ENCODE measurements at regions not wholly inside any gene's neighbourhood (a gene's known extent, or its start where the extent isn't known, plus 50 kb on each side); places are given as distances from the start of the nearest gene placed in this dataset.

DNA sequence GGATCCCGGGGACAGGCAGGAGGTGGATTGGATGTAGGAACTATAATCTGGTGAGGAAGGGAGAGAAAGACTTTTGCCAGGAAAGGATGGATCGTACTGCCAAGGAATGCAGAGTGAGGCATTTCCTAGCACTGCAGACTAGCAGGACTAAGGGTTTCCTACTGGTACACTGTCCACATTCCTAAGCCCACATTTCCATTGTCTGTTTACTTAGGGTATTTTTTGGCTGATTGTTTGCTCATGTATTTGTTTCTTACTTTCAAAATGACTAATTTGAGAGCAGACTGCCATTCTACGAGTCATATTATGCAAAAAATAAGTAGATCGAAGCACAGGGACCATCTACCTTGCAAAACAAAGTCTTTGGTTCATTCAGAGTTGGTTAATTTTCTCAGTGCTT is 1029.5 kb upstream of the NR2F2 start:
- no peaks in the 10 kb centered on the region for H3K36me3 ChIP-seq (ENCODE audit: control insufficient read depth, insufficient read depth, low read length)
- H3K9ac ChIP-seq (ENCODE audit: low read length) = no peak overlapping the region
- no peaks in the 10 kb centered on the region for H3K27me3 ChIP-seq (ENCODE audit: control insufficient read depth, insufficient read depth, low read length)
- peaks cover 5% of the 10 kb centered on the region for H3K4me1 ChIP-seq (ENCODE audit: control insufficient read depth, insufficient read depth, low read length)
- H3K4me3 ChIP-seq (ENCODE audit: low read length) = no peak overlapping the region
- no peaks in the 10 kb centered on the region for H3K9me3 ChIP-seq (ENCODE audit: control insufficient read depth, low read length)

DNA sequence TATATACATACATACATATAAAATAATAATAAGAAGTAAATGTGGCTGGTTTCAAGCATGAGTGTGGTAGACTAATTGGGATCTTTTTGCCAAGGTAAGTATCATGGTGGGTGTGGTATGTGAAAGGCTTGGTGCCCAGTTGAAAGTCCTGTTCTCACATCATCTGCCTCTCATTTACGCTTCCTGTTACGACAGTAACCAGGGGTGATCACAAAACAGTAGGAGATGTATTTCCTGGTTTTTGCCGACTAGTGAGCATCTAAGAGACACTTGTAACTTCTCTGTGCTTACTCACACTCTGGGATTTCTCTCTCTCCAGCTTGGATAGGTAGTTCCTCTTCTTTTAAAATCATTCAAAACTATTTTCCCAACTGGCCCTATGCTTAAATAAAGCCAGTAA is 1028.3 kb upstream of the NR2F2 start:
- Histone ChIP-seq H3K9ac (ENCODE audit: low read length) (no peak overlapping the region), H3K27me3 (ENCODE audit: control insufficient read depth, insufficient read depth, low read length) (no peaks in the 10 kb centered on the region), H3K36me3 (ENCODE audit: control insufficient read depth, insufficient read depth, low read length) (no peaks in the 10 kb centered on the region), H3K4me3 (ENCODE audit: low read length) (no peak overlapping the region), H3K9me3 (ENCODE audit: control insufficient read depth, low read length) (no peaks in the 10 kb centered on the region), H3K4me1 (ENCODE audit: control insufficient read depth, insufficient read depth, low read length) (no peaks in the 10 kb centered on the region)

DNA sequence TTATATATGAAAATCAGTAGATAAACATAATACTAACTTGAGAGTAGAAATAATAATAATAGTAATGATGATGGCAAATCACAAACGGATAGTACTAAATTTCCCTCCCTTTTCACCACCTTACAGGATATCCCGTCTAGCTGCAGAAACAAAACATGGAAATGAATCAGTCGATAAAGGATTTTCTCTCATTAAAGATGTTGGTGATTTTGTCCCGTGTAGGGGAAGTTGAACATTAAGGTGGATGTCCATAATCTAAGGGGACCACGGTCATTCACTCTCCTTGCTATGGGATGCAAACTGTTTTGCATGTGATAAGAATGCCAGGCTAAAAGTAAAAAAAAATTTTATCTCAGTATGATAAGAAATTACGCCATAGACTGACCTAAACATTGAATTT is 1027.7 kb upstream of the NR2F2 start:
- Histone ChIP-seq H3K36me3 (ENCODE audit: control insufficient read depth, insufficient read depth, low read length) (no peaks in the 10 kb centered on the region), H3K4me1 (ENCODE audit: control insufficient read depth, insufficient read depth, low read length) (no peaks in the 10 kb centered on the region), H3K4me3 (ENCODE audit: low read length) (no peak overlapping the region), H3K9me3 (ENCODE audit: control insufficient read depth, low read length) (no peaks in the 10 kb centered on the region), H3K9ac (ENCODE audit: low read length) (no peak overlapping the region), H3K27me3 (ENCODE audit: control insufficient read depth, insufficient read depth, low read length) (no peaks in the 10 kb centered on the region)

DNA sequence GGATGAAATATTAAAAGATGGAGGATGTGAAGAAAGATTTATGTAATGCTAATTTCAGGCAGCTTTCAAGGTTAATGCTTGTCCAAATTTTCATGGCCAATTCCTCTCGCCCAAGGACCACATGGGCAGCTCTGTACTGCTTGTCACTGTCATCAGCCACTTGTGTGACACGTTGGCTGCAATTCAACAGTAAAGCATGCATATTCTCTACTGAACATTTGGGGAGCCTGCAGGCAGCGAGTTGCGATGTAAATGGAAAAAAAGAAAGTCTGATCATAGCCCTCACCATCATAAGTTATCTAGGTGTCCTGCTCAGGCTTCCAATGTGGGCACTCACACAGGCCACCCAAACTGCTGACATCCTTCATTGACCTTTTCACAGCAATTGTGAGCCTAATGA is 1026.8 kb upstream of the NR2F2 start:
- Histone ChIP-seq H3K9ac (ENCODE audit: low read length) (no peak overlapping the region), H3K9me3 (ENCODE audit: control insufficient read depth, low read length) (no peaks in the 10 kb centered on the region), H3K27me3 (ENCODE audit: control insufficient read depth, insufficient read depth, low read length) (no peaks in the 10 kb centered on the region), H3K4me3 (ENCODE audit: low read length) (no peak overlapping the region), H3K4me1 (ENCODE audit: control insufficient read depth, insufficient read depth, low read length) (no peaks in the 10 kb centered on the region), H3K36me3 (ENCODE audit: control insufficient read depth, insufficient read depth, low read length) (no peaks in the 10 kb centered on the region)

DNA sequence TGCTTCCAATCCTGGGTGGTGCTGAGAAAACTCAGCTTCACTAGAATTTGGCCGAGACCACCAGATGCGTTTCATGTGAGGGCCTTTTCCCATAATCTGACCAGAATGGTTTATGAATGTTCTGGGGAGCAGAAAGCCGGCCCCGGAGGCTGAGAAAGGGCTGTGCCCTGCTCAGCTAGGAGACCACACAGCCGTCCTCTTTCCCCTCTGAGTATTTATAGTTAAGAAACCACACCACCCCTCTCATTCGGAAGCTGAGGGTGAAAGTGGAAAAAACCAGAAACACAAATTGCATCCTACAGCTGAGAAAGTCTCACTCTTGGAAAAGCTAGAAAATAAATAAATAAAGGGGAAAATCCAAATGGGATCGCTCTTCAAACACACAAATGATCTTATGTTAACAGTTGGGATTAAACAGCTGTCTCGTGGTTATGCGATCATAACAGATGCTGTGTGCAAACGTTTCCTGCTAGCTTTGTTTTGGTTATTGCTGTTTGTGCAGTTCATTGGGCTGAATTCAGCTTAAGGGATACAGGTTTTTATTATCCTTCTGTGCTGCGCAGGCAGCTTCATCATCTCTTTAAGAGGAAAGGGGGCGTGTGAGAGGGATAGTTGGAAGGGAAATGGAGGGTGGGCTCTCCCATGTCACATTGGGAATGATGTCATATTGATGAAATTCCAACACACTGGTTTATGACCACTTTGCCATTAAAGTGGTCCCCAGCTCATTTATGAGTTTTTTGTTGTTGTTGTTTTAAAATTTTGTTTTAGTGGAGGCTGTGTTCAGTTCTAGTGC is 1026.2 kb upstream of the NR2F2 start:
- no peak overlapping the region for H3K9ac ChIP-seq (ENCODE audit: low read length)
- H3K9me3 ChIP-seq (ENCODE audit: control insufficient read depth, low read length) = no peaks in the 10 kb centered on the region
- no peaks in the 10 kb centered on the region for H3K36me3 ChIP-seq (ENCODE audit: control insufficient read depth, insufficient read depth, low read length)
- no peaks in the 10 kb centered on the region for H3K4me1 ChIP-seq (ENCODE audit: control insufficient read depth, insufficient read depth, low read length)
- no peaks in the 10 kb centered on the region for H3K27me3 ChIP-seq (ENCODE audit: control insufficient read depth, insufficient read depth, low read length)
- H3K4me3 ChIP-seq (ENCODE audit: low read length) = no peak overlapping the region

DNA sequence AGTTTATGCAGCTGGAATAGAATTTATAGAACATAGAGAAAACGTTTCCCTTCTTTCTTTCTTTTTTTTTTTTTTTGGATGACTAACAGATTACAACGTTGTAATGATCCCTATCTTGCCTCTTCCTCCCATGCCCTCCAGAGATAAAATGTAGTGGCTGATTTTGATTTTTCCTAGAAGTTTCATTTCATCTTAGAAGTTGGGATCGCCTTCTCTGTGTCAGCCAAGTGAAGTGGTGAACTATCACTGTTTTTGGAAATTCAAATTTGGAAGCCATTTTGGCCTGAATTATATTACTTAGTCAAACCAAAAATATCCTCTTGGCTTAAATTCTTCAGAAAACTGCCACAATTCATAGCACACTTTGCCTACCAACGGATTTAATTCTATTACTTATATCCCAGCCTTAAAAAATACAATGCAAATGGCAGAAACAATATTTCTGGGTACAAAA is 1025.5 kb upstream of the NR2F2 start:
- Histone ChIP-seq H3K4me3 (ENCODE audit: low read length) (no peak overlapping the region), H3K36me3 (ENCODE audit: control insufficient read depth, insufficient read depth, low read length) (no peaks in the 10 kb centered on the region), H3K27me3 (ENCODE audit: control insufficient read depth, insufficient read depth, low read length) (no peaks in the 10 kb centered on the region), H3K9ac (ENCODE audit: low read length) (no peak overlapping the region), H3K4me1 (ENCODE audit: control insufficient read depth, insufficient read depth, low read length) (no peaks in the 10 kb centered on the region), H3K9me3 (ENCODE audit: control insufficient read depth, low read length) (no peaks in the 10 kb centered on the region)

DNA sequence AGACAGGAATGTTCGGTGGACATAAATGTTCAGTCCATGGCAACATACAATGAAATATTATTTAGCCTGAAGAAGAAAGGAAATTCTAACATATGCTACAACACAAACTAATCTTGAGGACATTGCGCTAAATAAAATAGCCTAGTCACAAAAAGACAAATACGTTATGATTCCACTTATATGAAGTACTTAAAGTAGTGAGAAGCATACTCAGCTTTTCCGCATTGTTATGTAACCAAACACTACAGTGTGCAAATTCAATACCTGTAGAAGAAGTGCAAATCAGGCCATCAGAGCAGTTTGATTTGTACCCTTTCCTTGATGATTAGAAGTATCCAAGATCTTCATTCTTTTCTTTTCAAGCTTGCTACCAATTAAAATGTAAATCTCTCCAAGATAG is 1023.4 kb upstream of the NR2F2 start:
- H3K27me3 ChIP-seq (ENCODE audit: control insufficient read depth, insufficient read depth, low read length) = no peaks in the 10 kb centered on the region
- no peak overlapping the region for H3K9ac ChIP-seq (ENCODE audit: low read length)
- H3K4me3 ChIP-seq (ENCODE audit: low read length) = no peak overlapping the region
- no peaks in the 10 kb centered on the region for H3K36me3 ChIP-seq (ENCODE audit: control insufficient read depth, insufficient read depth, low read length)
- no peaks in the 10 kb centered on the region for H3K4me1 ChIP-seq (ENCODE audit: control insufficient read depth, insufficient read depth, low read length)
- H3K9me3 ChIP-seq (ENCODE audit: control insufficient read depth, low read length) = no peaks in the 10 kb centered on the region

DNA sequence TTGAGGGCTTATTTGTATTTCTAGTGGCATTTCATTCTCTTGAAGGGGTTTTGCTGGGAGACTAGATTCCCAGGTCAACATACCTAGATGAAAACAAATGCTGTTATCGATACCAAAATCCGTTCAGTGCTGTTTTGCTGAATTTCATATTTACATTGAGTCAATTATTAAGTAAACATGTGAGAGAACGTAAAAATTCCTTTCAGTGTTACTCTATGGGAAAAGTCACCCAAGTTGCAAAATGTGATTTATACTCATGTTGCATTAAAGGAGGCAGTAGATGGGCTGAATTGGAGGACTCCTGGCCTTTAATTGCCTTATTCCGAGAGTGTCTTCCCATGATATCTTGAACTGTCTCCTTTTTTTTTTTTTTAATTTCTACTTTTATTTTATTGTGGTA is 1011.3 kb upstream of the NR2F2 start:
- H3K4me3 ChIP-seq (ENCODE audit: low read length) = no peak overlapping the region
- no peaks in the 10 kb centered on the region for H3K9me3 ChIP-seq (ENCODE audit: control insufficient read depth, low read length)
- H3K4me1 ChIP-seq (ENCODE audit: control insufficient read depth, insufficient read depth, low read length) = no peaks in the 10 kb centered on the region
- H3K36me3 ChIP-seq (ENCODE audit: control insufficient read depth, insufficient read depth, low read length) = no peaks in the 10 kb centered on the region
- H3K27me3 ChIP-seq (ENCODE audit: control insufficient read depth, insufficient read depth, low read length) = no peaks in the 10 kb centered on the region
- no peak overlapping the region for H3K9ac ChIP-seq (ENCODE audit: low read length)

DNA sequence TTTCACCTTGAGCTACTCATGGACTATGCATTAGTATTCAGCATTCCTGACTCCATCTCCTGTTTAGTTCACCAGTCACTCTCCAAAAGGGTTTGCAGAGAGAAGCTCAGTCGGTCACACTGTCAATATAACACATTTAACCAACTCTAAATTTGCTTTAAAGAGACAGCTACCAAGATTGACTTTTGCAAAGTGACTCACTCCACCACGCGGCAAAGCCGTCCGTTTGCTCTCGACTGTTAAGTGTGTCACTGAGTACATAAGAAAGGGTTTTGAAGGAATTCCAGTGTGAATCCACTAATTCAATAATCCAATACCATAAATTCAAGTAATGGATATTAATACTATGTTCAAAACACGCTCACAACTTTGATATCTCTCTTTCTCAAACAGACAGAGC is 1006.7 kb upstream of the NR2F2 start:
- Histone ChIP-seq H3K4me3 (ENCODE audit: low read length) (no peak overlapping the region), H3K4me1 (ENCODE audit: control insufficient read depth, insufficient read depth, low read length) (no peaks in the 10 kb centered on the region)

DNA sequence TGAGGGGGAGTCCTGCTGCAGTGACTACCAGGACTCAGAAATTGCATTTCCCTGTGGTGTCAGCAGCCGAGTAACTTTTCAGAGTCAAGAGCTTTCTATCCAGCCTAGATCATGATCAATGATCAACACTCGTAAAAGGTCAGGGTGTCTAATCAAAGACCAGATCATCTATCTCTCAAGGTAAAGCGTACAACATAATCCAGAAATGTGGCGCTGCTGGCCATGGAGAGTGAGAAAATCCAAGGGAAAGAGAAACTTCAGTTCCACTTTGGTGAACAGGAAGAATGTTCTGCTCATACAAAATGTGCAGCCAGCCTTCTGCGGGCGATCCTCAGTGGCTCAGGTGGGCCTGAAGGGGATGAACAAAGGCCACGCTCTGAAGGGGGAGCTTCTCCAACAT is 1005.8 kb upstream of the NR2F2 start:
- Histone ChIP-seq H3K36me3 (ENCODE audit: control insufficient read depth, insufficient read depth, low read length) (no peaks in the 10 kb centered on the region), H3K27me3 (ENCODE audit: control insufficient read depth, insufficient read depth, low read length) (peaks cover 19% of the 10 kb centered on the region), H3K4me1 (ENCODE audit: control insufficient read depth, insufficient read depth, low read length) (no peaks in the 10 kb centered on the region), H3K9ac (ENCODE audit: low read length) (no peak overlapping the region), H3K4me3 (ENCODE audit: low read length) (no peak overlapping the region), H3K9me3 (ENCODE audit: control insufficient read depth, low read length) (no peaks in the 10 kb centered on the region)

More for the DNA sequence above, 1006.7 kb upstream of the NR2F2 start:
- H3K9me3 ChIP-seq (ENCODE audit: control insufficient read depth, low read length) = no peaks in the 10 kb centered on the region
- H3K36me3 ChIP-seq (ENCODE audit: control insufficient read depth, insufficient read depth, low read length) = no peaks in the 10 kb centered on the region
- H3K9ac ChIP-seq (ENCODE audit: low read length) = no peak overlapping the region
- H3K27me3 ChIP-seq (ENCODE audit: control insufficient read depth, insufficient read depth, low read length) = peaks cover 19% of the 10 kb centered on the region

DNA sequence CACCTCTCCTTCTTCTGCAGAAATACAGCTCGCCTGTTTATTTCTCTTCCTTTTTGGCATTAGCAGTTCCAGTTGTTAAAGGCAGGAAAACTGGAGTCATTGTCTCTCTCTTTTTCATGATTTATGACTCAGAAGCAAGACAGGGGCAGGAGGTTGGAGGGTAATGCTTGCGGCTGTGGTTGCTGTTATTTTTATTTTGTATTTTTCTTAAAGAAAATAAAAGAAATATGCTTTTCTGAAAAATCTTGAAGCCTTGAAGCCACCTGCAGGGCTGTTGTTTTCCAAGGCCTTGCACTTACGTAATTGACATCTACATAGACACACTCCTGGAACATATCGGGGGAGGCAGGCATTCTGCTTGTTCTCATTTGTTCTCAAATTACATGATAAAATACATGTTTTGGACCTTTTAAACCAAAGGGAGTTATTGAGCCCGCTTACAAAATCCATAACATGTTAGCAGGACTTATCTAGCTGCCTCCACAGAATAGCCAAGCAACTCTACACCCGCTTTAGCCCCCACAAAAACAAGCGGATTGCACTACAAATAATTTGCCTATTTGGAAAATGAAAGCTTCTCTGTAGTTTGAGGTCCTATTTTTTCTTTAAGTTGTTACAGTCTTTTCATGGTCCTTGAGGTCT is 1004.6 kb upstream of the NR2F2 start:
- Histone ChIP-seq H3K9ac (ENCODE audit: low read length) (no peak overlapping the region), H3K36me3 (ENCODE audit: control insufficient read depth, insufficient read depth, low read length) (no peaks in the 10 kb centered on the region), H3K9me3 (ENCODE audit: control insufficient read depth, low read length) (no peaks in the 10 kb centered on the region), H3K4me1 (ENCODE audit: control insufficient read depth, insufficient read depth, low read length) (no peaks in the 10 kb centered on the region), H3K4me3 (ENCODE audit: low read length) (no peak overlapping the region), H3K27me3 (ENCODE audit: control insufficient read depth, insufficient read depth, low read length) (peaks cover 19% of the 10 kb centered on the region)

DNA sequence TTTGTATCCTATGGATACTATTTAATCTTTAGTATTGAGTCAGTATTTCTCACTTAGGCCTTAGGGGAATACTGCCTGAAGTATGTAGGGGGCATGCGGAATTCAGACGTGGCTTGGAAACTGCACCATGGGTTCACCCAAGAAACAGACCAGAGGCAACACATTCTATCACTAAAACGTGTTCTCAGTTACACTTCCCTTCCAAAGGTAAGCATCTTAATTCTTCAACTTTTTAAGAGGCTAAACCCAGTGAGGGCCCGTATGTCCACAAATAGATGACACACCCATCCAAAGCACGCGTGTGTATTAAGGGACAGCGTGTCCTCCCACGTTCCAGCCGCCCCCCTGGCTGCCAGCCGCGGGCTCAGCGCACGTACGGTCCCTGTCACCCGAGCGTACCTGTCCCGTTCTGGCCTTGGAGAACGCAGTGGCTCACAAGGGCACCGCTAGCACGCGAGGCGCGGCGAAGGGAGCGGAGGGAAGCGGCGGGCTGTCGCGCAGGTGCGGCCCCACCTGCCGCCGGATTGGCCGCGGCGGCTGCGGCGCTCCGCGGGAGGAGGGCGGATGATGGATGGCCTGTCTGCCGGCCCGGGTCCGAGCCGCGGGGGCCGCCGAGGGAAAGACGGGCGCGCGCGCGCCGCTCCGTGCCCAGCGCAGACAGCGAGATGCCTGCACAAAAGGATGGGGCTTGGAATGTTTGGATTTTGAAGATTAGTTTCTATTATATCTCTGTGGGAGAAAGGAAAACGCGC is 1003.9 kb upstream of the NR2F2 start:
- Histone ChIP-seq H3K4me1 (ENCODE audit: control insufficient read depth, insufficient read depth, low read length) (no peaks in the 10 kb centered on the region), H3K36me3 (ENCODE audit: control insufficient read depth, insufficient read depth, low read length) (no peaks in the 10 kb centered on the region), H3K9ac (ENCODE audit: low read length) (peak overlapping the region; percentile 41), H3K27me3 (ENCODE audit: control insufficient read depth, insufficient read depth, low read length) (peaks cover 19% of the 10 kb centered on the region), H3K9me3 (ENCODE audit: control insufficient read depth, low read length) (no peaks in the 10 kb centered on the region), H3K4me3 (ENCODE audit: low read length) (no peak overlapping the region)

Data from mucosa of stomach (tissue), 1 donor.